Small intestine (tissue), 7 donors: ENCODE measurements at regions not wholly inside any gene's neighbourhood (a gene's known extent, or its start where the extent isn't known, plus 50 kb on each side); places are given as distances from the start of the nearest gene placed in this dataset.

Experiments used
- DNase-seq, 2 donors: peaks; one replicate each; pipeline versions ENCODE4 v3.0.0 to v3.0.0-alpha.2; 2013
- FAIRE-seq: peaks from 2 replicates; lab custom pipeline; 2012; peaks lifted over from hg19 to GRCh38; lab: Jason Lieb, UNC
- H3K27ac ChIP-seq, 3 donors: one replicate each; pipeline ENCODE4 v1.5.1; 2013; ENCODE audit warnings: low read length in 2 of 3, mild to moderate bottlenecking in 2 of 3, control low read depth in 1 of 3, inconsistent platforms in 1 of 3, low read depth in 1 of 3, moderate library complexity in 1 of 3
- H3K27me3 ChIP-seq, 3 donors: one replicate each; pipeline ENCODE4 v1.6.1; 2013; ENCODE audit warnings: low read length in 3 of 3, inconsistent platforms in 1 of 3; ENCODE audit not compliant: control insufficient read depth in 3 of 3, insufficient read depth in 3 of 3
- H3K36me3 ChIP-seq, 3 donors: one replicate each; pipeline ENCODE4 v1.6.1; 2013; ENCODE audit warnings: low read length in 3 of 3, inconsistent platforms in 1 of 3, low read depth in 1 of 3, mild to moderate bottlenecking in 1 of 3, moderate library complexity in 1 of 3; ENCODE audit not compliant: control insufficient read depth in 3 of 3, insufficient read depth in 2 of 3
- H3K4me1 ChIP-seq, 3 donors: one replicate each; pipeline ENCODE4 v1.6.1; 2013; ENCODE audit warnings: low read length in 2 of 3, inconsistent platforms in 1 of 3, low read depth in 1 of 3, mild to moderate bottlenecking in 1 of 3, moderate library complexity in 1 of 3; ENCODE audit not compliant: control insufficient read depth in 3 of 3, insufficient read depth in 2 of 3
- H3K4me3 ChIP-seq, 3 donors: one replicate each; pipeline ENCODE4 v1.5.1; 2013; ENCODE audit warnings: low read length in 3 of 3, control low read depth in 1 of 3, inconsistent platforms in 1 of 3, low read depth in 1 of 3, mild to moderate bottlenecking in 1 of 3, moderate library complexity in 1 of 3
- H3K9me3 ChIP-seq, 2 donors: one replicate each; pipeline ENCODE4 v1.6.1; 2013; ENCODE audit warnings: low read depth in 1 of 2, low read length in 1 of 2; ENCODE audit not compliant: control insufficient read depth in 2 of 2, insufficient read depth in 1 of 2
- WGBS, 3 donors: extraction: QIAGEN DNeasy Blood & Tissue Kit; methylation state at CpG; one replicate each; pipeline ENCODE4 v1.1.7; 2013; 5-methylcytosine and 5-hydroxymethylcytosine counted together
- donor health status: healthy with polysubstance abuse.
- donor health status: control.
- donor health status: control.
- donor health status: Bipolar disorder and iron deficiency.
- donor health status: healthy.

GRCh38 chr6:63446405-63446804 lies 125.9 kb upstream of the LOC128125822 start:
- DNase-seq, result no peak
- no peak for FAIRE-seq
- Histone ChIP-seq H3K4me3 (no peak overlapping the region), H3K4me1 (no peaks in the 10 kb centered on the region), H3K36me3 (no peaks in the 10 kb centered on the region), H3K9me3 (peaks cover 0 to 16% of the 10 kb centered on the region in 2 donors), H3K27me3 (no peaks in the 10 kb centered on the region), H3K27ac (no peak overlapping the region)
- WGBS, 3 donors, result 73 to 74% (median 73%) methylated on average over 5 of the region's 5 CpGs

GRCh38 chr6:63447134-63447533 lies 125.1 kb upstream of the LOC128125822 start:
- DNase-seq (no peak), FAIRE-seq (no peak)
- Histone ChIP-seq H3K9me3 (peaks cover 0 to 11% of the 10 kb centered on the region in 2 donors), H3K36me3 (no peaks in the 10 kb centered on the region), H3K4me3 (no peak overlapping the region), H3K27me3 (no peaks in the 10 kb centered on the region), H3K27ac (no peak overlapping the region), H3K4me1 (no peaks in the 10 kb centered on the region)
- 60 to 82% (median 79%) methylated on average over 1 of the region's 1 CpG for WGBS, 3 donors

- WGBS, 3 donors, result 69 to 75% (median 70%) methylated on average over 5 of the region's 5 CpGs
- DNase-seq, result no peak
- no peaks in the 10 kb centered on the region for H3K27me3 ChIP-seq
- no peaks in the 10 kb centered on the region for H3K4me1 ChIP-seq
- H3K9me3 ChIP-seq, result peaks cover 0 to 2% of the 10 kb centered on the region in 2 donors
- H3K4me3 ChIP-seq, result no peak overlapping the region
- no peak for FAIRE-seq
- no peak overlapping the region for H3K27ac ChIP-seq
- H3K36me3 ChIP-seq, result no peaks in the 10 kb centered on the region
Measured at GRCh38 chr6:63448229-63448628, 124.1 kb upstream of the LOC128125822 start.

GRCh38 chr6:63449714-63450113 lies 122.6 kb upstream of the LOC128125822 start:
- FAIRE-seq (no peak), DNase-seq (no peak)
- no peaks in the 10 kb centered on the region for H3K4me1 ChIP-seq
- no peak overlapping the region for H3K27ac ChIP-seq
- no peak overlapping the region for H3K4me3 ChIP-seq
- H3K9me3 ChIP-seq, result no peaks in the 10 kb centered on the region
- H3K27me3 ChIP-seq, result no peaks in the 10 kb centered on the region
- H3K36me3 ChIP-seq, result no peaks in the 10 kb centered on the region
- WGBS, 3 donors, result 71 to 89% (median 85%) methylated on average over 2 of the region's 2 CpGs

- H3K36me3 ChIP-seq, result no peaks in the 10 kb centered on the region
Measured at GRCh38 chr6:63451238-63451637, 121.0 kb upstream of the LOC128125822 start.

GRCh38 chr6:63452125-63452524 lies 120.2 kb upstream of the LOC128125822 start:
- Histone ChIP-seq H3K4me1 (no peaks in the 10 kb centered on the region), H3K4me3 (no peak overlapping the region), H3K27me3 (no peaks in the 10 kb centered on the region), H3K9me3 (no peaks in the 10 kb centered on the region), H3K27ac (peak overlapping the region in 1 of 3 donors; percentile 38), H3K36me3 (no peaks in the 10 kb centered on the region)
- WGBS, 3 donors, result 57 to 68% (median 59%) methylated on average over 4 of the region's 4 CpGs
- FAIRE-seq (no peak), DNase-seq (peak; percentile 13 to 74)

More at GRCh38 chr6:63451238-63451637, 121.0 kb upstream of the LOC128125822 start:
- no peaks in the 10 kb centered on the region for H3K27me3 ChIP-seq
- H3K9me3 ChIP-seq, result no peaks in the 10 kb centered on the region
- no peak for DNase-seq
- no peaks in the 10 kb centered on the region for H3K4me1 ChIP-seq
- no peak for FAIRE-seq
- no peak overlapping the region for H3K4me3 ChIP-seq
- no peak overlapping the region for H3K27ac ChIP-seq

- Histone ChIP-seq H3K27ac (no peak overlapping the region), H3K36me3 (no peaks in the 10 kb centered on the region)
- FAIRE-seq, result no peak
Measured at GRCh38 chr6:63456734-63457133, 115.5 kb upstream of the LOC128125822 start.

GRCh38 chr6:63458480-63459115 lies 113.7 kb upstream of the LOC128125822 start:
- FAIRE-seq, result no peak
- DNase-seq, result peak; percentile 35 to 87
- H3K27me3 ChIP-seq, result no peaks in the 10 kb centered on the region
- H3K27ac ChIP-seq, result peak overlapping the region in 1 of 3 donors; percentile 79
- WGBS, 3 donors, result 24 to 54% (median 33%) methylated on average over 6 of the region's 6 CpGs
- peak overlapping the region in 1 of 3 donors; percentile 4 for H3K4me3 ChIP-seq
- H3K9me3 ChIP-seq, result no peaks in the 10 kb centered on the region
- H3K4me1 ChIP-seq, result peaks cover 0 to 10% (median 0%) of the 10 kb centered on the region in 3 donors
- H3K36me3 ChIP-seq, result no peaks in the 10 kb centered on the region

More at GRCh38 chr6:63456734-63457133, 115.5 kb upstream of the LOC128125822 start:
- no peaks in the 10 kb centered on the region for H3K9me3 ChIP-seq
- no peak overlapping the region for H3K4me3 ChIP-seq
- DNase-seq, result no peak
- peaks cover 0 to 10% (median 0%) of the 10 kb centered on the region in 3 donors for H3K4me1 ChIP-seq
- H3K27me3 ChIP-seq, result no peaks in the 10 kb centered on the region

GRCh38 chr6:63459814-63460213 lies 112.5 kb upstream of the LOC128125822 start:
- Histone ChIP-seq H3K4me3 (no peak overlapping the region), H3K9me3 (no peaks in the 10 kb centered on the region), H3K27ac (no peak overlapping the region), H3K36me3 (no peaks in the 10 kb centered on the region), H3K27me3 (no peaks in the 10 kb centered on the region), H3K4me1 (peaks cover 0 to 10% (median 0%) of the 10 kb centered on the region in 3 donors)
- 90 to 94% (median 92%) methylated on average over 5 of the region's 5 CpGs for WGBS, 3 donors
- DNase-seq (no peak), FAIRE-seq (no peak)
